ENCODE measurements at regions not wholly inside any gene's neighbourhood (a gene's known extent, or its start where the extent isn't known, plus 50 kb on each side); places are given as distances from the start of the nearest gene placed in this dataset.

- no peak overlapping the region for H3K4me3 ChIP-seq (ENCODE audit: low read depth, low read length)
- no peak for TF ChIP-seq CTCF (IDR thresholded peaks at IDR 0.05; ENCODE audit: insufficient read depth, low read depth, low read length, missing control alignments)
- DNase-seq (ENCODE audit: low read depth): no peak
These were observed 256.7 kb upstream of the KCNH8 start for GRCh38 chr3:18891641-18892040.

GRCh38 chr3:18890449-18890848 lies 257.9 kb upstream of the KCNH8 start:
- no peak for DNase-seq (ENCODE audit: low read depth)
- H3K4me3 ChIP-seq (ENCODE audit: low read depth, low read length): no peak overlapping the region
- TF ChIP-seq CTCF (IDR thresholded peaks at IDR 0.05; ENCODE audit: insufficient read depth, low read depth, low read length, missing control alignments): no peak

GRCh38 chr3:18888819-18889218 lies 259.5 kb upstream of the KCNH8 start:
- TF ChIP-seq CTCF (IDR thresholded peaks at IDR 0.05; ENCODE audit: insufficient read depth, low read depth, low read length, missing control alignments): no peak
- DNase-seq (ENCODE audit: low read depth): no peak
- H3K4me3 ChIP-seq (ENCODE audit: low read depth, low read length): no peak overlapping the region

GRCh38 chr3:18888370-18888769 lies 259.9 kb upstream of the KCNH8 start:
- no peak for DNase-seq (ENCODE audit: low read depth)
- no peak for TF ChIP-seq CTCF (IDR thresholded peaks at IDR 0.05; ENCODE audit: insufficient read depth, low read depth, low read length, missing control alignments)

GRCh38 chr3:18886331-18886730 lies 262.0 kb upstream of the KCNH8 start:
- DNase-seq (ENCODE audit: low read depth): no peak
- no peak for TF ChIP-seq CTCF (IDR thresholded peaks at IDR 0.05; ENCODE audit: insufficient read depth, low read depth, low read length, missing control alignments)
- H3K4me3 ChIP-seq (ENCODE audit: low read depth, low read length): no peak overlapping the region

More at GRCh38 chr3:18888370-18888769, 259.9 kb upstream of the KCNH8 start:
- no peak overlapping the region for H3K4me3 ChIP-seq (ENCODE audit: low read depth, low read length)

GRCh38 chr3:18885612-18886011 lies 262.7 kb upstream of the KCNH8 start:
- no peak for DNase-seq (ENCODE audit: low read depth)
- no peak overlapping the region for H3K4me3 ChIP-seq (ENCODE audit: low read depth, low read length)
- TF ChIP-seq CTCF (IDR thresholded peaks at IDR 0.05; ENCODE audit: insufficient read depth, low read depth, low read length, missing control alignments): no peak

GRCh38 chr3:18883571-18883970 lies 264.7 kb upstream of the KCNH8 start:
- no peak for DNase-seq (ENCODE audit: low read depth)
- no peak for TF ChIP-seq CTCF (IDR thresholded peaks at IDR 0.05; ENCODE audit: insufficient read depth, low read depth, low read length, missing control alignments)
- no peak overlapping the region for H3K4me3 ChIP-seq (ENCODE audit: low read depth, low read length)
